ENCODE measurements at regions not wholly inside any gene's neighbourhood (a gene's known extent, or its start where the extent isn't known, plus 50 kb on each side); places are given as distances from the start of the nearest gene placed in this dataset.
"Not testable (repeated sequence)": the region's sequence is repeated elsewhere in the genome, so short reads cannot be mapped to it uniquely, and the experiment has no call there.

- DNase-seq: not testable (repeated sequence)
Measured at GRCh38 chr7:76117306-76117991, 69.5 kb downstream of the MDH2 start.

GRCh38 chr7:76118253-76119036, 70.5 kb downstream of the MDH2 start:
- not testable (repeated sequence) for DNase-seq

- DNase-seq: no peak
Measured at GRCh38 chr7:76121044-76121443, 73.1 kb downstream of the MDH2 start.

- no peak for DNase-seq
Measured at GRCh38 chr7:76122516-76123239, 74.8 kb downstream of the MDH2 start.

- no peak for DNase-seq
Measured at GRCh38 chr7:76123316-76123715, 75.4 kb downstream of the MDH2 start.

- DNase-seq: no peak
Measured at GRCh38 chr7:76125560-76125959, 76.1 kb upstream of the SRRM3 start.

GRCh38 chr7:76126632-76127031, 75.1 kb upstream of the SRRM3 start:
- DNase-seq: no peak

- no peak for DNase-seq
Measured at GRCh38 chr7:76129366-76129765, 72.3 kb upstream of the SRRM3 start.

GRCh38 chr7:76129836-76130235, 71.9 kb upstream of the SRRM3 start:
- no peak for DNase-seq

GRCh38 chr7:76130661-76131060, 71.0 kb upstream of the SRRM3 start:
- not testable (repeated sequence) for DNase-seq

- not testable (repeated sequence) for DNase-seq
Measured at GRCh38 chr7:76131887-76132286, 69.8 kb upstream of the SRRM3 start.

- DNase-seq: no peak
Measured at GRCh38 chr7:76133164-76133775, 68.4 kb upstream of the SRRM3 start.

- no peak for DNase-seq
Measured at GRCh38 chr7:76133839-76134238, 67.9 kb upstream of the SRRM3 start.

GRCh38 chr7:76135263-76135662, 66.4 kb upstream of the SRRM3 start:
- DNase-seq: not testable (repeated sequence)

GRCh38 chr7:76138577-76139313, 63.0 kb upstream of the SRRM3 start:
- DNase-seq: not testable (repeated sequence)

- DNase-seq: no peak
Measured at GRCh38 chr7:76139670-76140069, 62.0 kb upstream of the SRRM3 start.

GRCh38 chr7:76140259-76140658, 61.4 kb upstream of the SRRM3 start:
- not testable (repeated sequence) for DNase-seq

- no peak for DNase-seq
Measured at GRCh38 chr7:76142861-76143260, 58.8 kb upstream of the SRRM3 start.

- DNase-seq: not testable (repeated sequence)
Measured at GRCh38 chr7:76144664-76145270, 56.9 kb upstream of the SRRM3 start.

GRCh38 chr7:76146374-76146773, 55.3 kb upstream of the SRRM3 start:
- DNase-seq: no peak

- not testable (repeated sequence) for DNase-seq
Measured at GRCh38 chr7:76148947-76149346, 52.7 kb upstream of the SRRM3 start.
